Sciatic nerve (tissue), 2 donors: ENCODE measurements at regions not wholly inside any gene's neighbourhood (a gene's known extent, or its start where the extent isn't known, plus 50 kb on each side); places are given as distances from the start of the nearest gene placed in this dataset.
"Not testable (repeated sequence)": the region's sequence is repeated elsewhere in the genome, so short reads cannot be mapped to it uniquely, and the experiment has no call there.

ENCODE experiments used
- ATAC-seq: fragments of 200-7000 bp; cut with Tn5 transposase; one replicate; pipeline ENCODE4 v1.9.1; 2020; ENCODE audit warnings: mild to moderate bottlenecking, moderate library complexity
- DNase-seq: peaks from one replicate; pipeline ENCODE4 v3.0.0-alpha.2; 2020; ENCODE audit warnings: low spot score
- intact Hi-C: fragments of 100-400 bp; cut with DNase I; formaldehyde crosslinking; loops from one replicate; pipeline ENCODE4 v1.14.2; 2022
- donor health status: DM: no; HTN: no; CAD: no.
- donor health status: DM: no; HTN: no; CAD: no.

DNA sequence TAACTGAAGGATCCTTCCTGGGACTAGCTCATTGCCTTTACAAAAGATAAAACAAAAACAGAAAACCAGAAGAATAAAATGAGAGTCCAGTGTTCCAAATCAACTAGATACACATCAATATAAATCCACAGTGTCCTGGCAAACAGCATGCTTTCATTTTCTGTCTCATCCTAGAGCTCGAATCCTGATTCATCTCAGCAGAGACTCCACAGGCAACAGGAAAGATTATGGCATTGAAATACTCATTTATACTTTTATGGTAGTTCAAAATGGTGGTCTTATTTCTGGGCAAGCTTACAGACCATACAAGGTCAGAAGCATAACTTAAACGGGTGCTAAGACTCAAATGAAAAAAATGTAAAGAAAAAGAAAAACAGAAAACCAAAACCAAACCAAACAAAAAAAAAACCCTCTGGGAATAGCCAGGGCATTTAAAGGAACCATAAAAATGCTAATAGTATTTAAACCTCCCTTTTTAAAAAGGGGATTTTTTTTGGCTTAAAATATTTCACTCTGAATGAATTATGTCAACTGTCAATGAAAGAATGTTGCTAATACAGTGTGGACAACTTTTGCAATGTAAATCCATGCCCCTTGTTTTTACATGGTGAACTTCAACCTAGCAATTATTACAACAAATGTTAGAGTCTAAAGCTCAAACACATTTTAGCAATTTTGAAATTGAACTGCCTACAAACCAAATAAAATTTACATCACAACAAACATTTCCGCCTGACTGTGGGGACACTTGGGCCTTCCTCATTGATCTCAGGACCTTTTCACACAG lies 57.9 kb downstream of the GPR101 start:
- no peak for DNase-seq
- intact Hi-C loops = no loop called here
- ATAC-seq = no peak

DNA sequence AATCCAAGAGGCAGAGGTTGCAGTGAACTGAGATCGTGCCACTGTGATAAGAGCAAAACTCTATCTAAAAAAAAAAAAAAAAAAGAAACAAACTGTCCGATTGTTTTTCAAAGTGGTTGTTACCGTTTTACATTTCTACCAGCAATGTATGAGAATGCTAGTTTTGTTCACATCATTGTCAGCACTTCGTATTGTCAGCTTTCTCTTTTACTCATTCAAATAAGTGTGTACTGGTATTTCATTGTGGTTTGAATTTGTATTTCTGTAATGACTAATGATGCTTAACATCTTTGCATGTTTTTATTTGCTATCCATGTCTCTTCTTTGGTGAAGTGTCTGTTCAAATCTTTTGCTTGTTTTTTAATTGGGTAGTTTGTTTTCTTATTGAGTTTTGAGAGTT lies 65.8 kb downstream of the GPR101 start:
- DNase-seq = no peak
- intact Hi-C loops = no loop called here
- no peak for ATAC-seq

DNA sequence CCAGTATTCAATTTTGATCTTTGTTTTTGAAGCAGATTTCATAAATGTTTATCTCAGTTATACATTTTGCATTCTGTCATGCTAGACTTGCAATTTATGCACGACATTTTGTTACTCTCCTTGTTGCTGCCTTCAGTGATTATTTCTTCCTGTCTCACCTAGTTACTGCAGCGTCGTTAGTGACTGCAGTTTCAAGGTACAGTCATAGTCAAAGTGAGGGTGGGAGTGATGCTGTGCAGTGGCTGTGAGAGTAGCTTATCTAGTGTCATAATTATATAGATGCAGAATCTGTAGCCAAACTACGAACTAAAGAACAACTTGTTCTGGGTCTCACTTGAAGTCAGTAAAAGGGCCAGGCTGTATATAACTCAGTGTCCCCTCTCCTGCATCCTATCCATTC lies 69.8 kb downstream of the GPR101 start:
- intact Hi-C loops = no loop called here
- DNase-seq = no peak
- ATAC-seq = no peak

DNA sequence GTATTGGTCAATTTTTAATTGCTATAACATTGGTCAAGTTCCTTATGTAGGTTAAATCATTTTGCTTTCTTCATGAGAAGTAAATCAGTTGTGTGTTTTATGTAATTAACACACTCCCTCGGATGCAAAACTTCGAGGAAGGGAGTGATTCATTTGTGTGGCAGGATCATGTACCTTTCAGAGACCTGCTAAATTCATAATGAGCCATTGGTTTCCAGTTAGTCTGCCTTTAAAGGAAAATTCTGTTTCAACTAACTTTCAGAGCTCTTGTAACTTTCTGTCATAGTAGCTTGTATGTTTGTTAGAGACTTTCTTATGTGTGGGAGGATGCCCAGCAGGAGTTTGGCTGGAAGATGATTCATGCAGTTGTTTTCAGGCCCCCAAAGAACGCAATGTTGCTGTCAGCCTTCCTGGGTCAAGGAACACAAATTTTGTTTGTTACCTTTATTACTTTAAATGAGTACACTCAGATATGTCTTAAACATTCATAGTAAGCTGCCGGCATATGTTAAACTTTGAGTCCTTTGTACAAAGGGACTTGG lies 72.1 kb downstream of the GPR101 start:
- ATAC-seq = no peak
- intact Hi-C loops = no loop called here
- no peak for DNase-seq

DNA sequence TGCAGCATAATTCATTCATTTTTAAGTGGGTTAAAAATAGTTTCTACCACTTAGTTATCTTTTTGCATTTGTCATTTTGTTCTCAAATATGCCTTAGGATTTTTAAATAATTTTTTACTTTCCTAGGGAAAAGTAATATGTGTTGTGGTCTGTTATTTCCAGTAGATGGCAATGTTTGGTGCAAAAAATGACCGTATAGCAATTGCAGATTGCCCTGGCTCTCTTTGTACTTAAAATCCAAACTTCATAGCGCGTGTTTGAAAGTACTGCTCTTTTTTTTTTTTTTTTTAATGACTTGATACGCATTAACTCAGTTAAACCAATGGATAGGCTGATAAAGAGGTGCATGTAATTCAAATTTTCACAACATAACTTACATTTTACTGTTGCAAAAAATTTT lies 74.4 kb upstream of the RBMX start:
- DNase-seq = no peak
- no peak for ATAC-seq
- intact Hi-C loops = no loop called here

DNA sequence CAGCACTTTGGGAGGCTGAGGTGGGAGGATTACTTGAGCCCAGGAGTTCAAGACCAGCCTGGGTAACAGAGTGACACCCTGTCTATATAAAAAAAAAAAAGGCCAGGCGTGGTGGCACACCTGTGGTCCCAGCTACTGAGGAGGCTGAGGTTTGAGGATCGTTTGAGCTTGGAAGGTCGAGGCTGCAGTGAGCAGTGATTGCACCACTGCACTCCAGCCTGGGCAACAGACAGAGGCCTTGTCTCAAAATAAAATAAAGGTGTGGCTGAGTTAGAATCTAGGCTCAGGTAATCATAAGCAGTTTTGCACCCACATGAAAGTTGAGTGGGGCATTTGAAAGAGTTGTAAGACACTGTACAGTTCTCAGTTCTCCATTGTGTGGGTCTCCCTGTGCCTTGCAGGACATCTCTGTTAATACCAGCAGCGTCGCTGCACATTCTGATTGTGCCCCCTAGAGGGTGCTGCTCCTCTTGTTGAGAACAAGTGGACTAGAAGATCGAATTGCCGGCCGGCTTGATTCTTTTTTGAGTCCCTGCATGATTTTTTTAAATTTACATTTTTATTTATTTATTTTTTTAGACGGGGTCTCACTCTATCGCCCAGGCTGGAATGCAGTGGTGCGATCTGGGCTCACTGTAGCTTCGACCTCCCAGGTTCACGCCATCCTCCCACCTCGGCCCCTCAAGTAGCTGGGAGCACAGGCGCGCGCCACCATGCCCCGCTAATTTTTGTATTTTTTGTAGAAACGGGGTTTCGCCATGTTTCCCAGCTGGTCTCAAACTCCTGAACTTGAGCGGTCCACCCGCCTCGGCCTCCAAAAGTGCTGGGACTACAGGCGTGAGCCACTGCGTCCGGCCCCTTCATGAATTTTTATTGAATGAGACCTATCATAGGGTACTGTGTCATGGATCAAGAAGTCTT lies 73.6 kb upstream of the RBMX start:
- peak; percentile 62 for ATAC-seq
- intact Hi-C loops = no loop called here
- peak; percentile 72 for DNase-seq

DNA sequence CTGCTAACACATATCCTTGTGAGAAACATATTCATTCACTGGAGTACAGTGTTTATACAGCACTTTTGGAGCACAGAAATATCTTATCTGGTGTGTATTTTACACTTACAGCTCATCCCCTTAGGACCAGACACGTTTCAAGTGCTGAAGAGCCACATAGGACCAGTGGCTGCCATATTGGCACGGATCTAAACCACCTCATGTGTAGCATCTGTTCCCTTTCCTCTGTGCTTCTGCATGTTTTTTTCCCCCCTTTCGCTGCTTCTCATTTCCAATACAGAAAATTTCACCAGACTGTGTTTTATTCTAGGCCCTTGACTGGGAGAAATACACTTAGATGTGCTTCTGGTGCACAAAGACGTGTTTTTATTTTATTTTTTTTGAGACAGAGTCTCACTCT lies 69.7 kb upstream of the RBMX start:
- no peak for ATAC-seq
- intact Hi-C loops = no loop called here
- DNase-seq = no peak

DNA sequence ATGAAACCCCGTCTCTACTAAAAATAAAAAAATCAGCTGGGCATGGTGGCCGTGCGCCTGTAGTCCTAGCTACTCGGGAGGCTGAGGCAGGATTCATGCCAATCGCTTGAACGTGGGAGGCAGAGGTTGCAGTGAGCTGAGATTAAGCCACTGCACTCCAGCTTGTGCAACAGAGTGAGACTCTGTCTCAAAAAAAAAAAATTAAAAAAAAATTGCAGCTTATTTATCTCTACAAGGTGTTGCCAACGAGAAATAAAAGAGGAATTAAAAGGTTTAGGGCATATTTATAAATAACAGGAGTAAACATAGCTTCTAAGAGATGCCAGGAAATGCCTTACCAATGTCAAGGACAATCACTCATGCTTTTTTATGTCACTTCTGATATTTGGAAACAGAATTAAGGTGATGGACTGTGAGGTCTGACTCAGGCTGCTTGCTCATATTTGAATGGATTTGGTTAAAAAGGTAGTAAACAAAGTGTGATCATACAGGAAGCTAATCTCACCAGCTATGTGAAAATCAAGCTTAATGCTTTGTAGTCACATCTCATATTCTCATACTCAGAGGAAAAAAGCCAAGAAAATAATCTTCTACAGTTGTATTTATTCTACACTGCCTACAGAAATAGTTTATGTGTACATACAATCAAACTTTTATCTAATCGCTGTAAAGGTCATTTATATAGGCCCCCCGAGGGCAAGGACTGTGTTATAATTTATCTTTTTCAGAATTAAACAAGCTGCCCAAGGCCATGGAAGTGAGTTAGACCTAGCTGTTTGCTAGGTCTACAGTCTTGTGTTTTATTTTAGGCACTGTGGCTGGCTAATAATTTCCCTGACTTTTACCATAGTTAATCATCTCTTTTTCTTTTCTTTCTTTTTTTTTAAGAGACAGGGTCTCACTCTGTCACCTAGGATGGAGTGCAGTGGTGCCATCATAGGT lies 61.1 kb upstream of the RBMX start:
- intact Hi-C loops = no loop called here
- ATAC-seq = no peak

DNA sequence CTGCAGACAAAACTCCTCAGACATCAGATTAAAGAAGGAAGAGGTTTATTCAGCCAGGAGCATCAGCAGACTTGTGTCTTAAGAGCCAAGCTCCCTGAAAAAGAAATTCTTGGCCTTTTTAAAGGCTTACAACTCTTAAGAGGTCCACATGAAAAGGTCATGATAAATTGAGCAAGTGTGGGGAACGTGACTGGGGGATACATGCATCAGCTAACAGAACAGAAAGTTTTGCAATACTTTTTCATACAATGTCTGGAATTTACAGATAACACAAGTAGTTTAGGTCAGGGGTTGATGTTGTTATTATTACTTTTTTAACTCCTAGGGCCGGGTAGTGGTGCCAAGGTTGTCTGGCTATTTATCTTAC lies 55.6 kb upstream of the RBMX start:
- intact Hi-C loops = no loop called here
- ATAC-seq = no peak
- DNase-seq = no peak

More for the DNA sequence above, 61.1 kb upstream of the RBMX start:
- DNase-seq = no peak

DNA sequence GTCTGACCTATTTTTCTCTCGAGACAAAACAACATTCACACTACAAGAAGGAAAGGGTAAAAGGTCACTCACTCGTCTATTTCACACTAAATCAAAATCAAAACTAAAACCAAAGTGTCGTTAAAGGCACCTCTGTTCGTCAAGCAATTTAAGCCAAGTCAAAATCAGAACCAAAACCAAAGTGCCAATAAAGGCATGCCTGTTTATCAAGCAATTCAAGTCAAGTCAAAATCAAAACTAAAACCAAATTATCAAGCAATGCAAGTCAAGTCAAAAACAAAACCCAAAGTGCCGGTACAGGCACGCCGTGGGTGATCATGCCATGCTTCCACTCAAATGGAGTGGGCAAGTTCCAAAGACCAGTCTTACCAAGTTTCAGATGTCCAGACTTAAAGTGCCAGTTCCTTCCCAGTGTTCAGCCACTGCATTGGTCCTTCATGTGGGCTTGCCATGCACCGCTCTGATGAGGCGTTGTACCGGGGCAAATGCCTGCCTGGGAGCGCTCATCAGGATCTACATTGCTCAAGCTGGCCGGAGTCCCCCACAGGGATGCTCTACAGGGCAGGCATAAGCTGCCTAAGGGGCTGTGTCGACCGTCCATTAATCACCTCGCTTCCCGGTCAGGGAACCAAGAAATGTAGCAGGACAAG lies 55.1 kb upstream of the RBMX start:
- intact Hi-C loops, ATAC-seq: not testable (repeated sequence)

DNA sequence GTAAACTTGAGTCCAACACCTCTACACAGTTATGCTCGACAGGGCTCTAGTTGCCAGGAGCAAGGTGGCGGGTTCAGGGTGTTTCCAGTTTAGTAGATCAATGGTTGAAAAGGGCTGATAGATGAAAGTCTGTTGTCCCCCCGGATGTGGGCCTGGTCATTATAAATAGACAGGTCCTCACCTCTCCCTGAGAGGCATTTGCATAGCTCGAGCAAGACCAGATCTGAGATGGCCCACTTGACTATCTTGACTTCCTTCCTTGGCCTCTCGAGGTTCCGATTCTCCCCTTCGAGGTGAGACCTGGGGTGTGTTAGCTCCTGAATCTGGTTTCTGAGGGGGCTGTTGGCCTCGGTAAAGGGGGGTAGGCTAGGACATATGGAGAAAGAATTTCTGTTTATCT lies 54.1 kb upstream of the RBMX start:
- not testable (repeated sequence) for ATAC-seq

More for the DNA sequence above, 55.1 kb upstream of the RBMX start:
- DNase-seq = not testable (repeated sequence)

DNA sequence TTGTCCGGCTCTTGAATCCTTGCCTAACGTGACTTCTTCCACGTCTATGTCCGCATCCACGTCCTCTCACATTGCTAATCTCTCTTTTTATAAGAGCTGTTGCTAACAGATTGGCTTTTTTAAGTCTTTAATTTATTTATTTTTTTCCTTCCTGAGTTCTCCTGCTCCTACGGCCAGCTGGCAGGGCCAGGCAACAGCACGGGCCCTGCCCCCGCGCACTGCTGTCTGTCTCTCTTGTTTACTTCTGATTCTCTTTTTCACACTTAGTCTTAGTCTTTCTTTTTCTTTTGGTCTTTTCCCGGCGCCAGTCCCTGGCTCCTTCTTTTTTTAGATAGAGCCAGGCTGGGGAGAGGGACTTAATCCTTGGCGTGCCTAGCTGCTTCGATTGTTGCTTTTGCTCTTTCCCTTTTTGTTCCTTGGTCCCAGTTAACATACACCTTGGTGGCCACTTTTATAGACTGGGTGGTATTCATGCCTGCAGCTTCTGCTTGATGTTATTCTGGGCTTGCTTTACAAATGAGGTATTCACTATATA lies 53.2 kb upstream of the RBMX start:
- ATAC-seq (no peak), DNase-seq (no peak)
- intact Hi-C loops = no loop called here

More for the DNA sequence above, 54.1 kb upstream of the RBMX start:
- intact Hi-C loops, DNase-seq: not testable (repeated sequence)

DNA sequence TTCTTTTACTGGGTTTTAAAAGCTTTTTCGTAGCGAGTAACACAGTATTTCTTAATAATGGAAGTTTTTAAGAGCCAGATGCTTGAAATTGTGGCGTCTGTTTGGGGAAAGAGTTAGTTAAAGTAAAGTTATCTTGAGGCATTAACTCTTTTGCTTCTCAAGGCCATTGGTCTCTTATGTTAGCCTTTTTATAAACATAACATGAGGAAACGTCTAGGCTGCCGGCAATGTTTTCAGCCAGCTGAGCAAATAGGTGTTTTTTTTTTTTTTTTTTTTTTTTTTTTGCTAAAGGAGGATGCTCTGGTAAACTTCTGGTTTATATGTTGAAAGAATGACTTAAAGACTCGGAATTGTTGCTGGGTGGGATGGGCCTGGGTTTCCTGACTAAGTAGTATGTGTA lies 51.1 kb upstream of the RBMX start:
- DNase-seq = no peak
- ATAC-seq = no peak
- intact Hi-C loops = no loop called here
